ENCODE measurements at regions not wholly inside any gene's neighbourhood (a gene's known extent, or its start where the extent isn't known, plus 50 kb on each side); places are given as distances from the start of the nearest gene placed in this dataset.

- TF ChIP-seq NR3C1 (IDR thresholded peaks at IDR 0.05): no peak
- TF ChIP-seq HDAC2 (IDR thresholded peaks at IDR 0.05): no peak
- TF ChIP-seq, protein P1, sequence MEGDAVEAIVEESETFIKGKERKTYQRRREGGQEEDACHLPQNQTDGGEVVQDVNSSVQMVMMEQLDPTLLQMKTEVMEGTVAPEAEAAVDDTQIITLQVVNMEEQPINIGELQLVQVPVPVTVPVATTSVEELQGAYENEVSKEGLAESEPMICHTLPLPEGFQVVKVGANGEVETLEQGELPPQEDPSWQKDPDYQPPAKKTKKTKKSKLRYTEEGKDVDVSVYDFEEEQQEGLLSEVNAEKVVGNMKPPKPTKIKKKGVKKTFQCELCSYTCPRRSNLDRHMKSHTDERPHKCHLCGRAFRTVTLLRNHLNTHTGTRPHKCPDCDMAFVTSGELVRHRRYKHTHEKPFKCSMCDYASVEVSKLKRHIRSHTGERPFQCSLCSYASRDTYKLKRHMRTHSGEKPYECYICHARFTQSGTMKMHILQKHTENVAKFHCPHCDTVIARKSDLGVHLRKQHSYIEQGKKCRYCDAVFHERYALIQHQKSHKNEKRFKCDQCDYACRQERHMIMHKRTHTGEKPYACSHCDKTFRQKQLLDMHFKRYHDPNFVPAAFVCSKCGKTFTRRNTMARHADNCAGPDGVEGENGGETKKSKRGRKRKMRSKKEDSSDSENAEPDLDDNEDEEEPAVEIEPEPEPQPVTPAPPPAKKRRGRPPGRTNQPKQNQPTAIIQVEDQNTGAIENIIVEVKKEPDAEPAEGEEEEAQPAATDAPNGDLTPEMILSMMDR (IDR thresholded peaks at IDR 0.05): no peak
- no peak for TF ChIP-seq RCOR1 (IDR thresholded peaks at IDR 0.05; ENCODE audit: low read depth, low read length)
- no peak for TF ChIP-seq ZNF302 (CRISPR knock-in tag; IDR thresholded peaks at IDR 0.05)
- no peak for TF ChIP-seq FOXS1 (CRISPR knock-in tag; IDR thresholded peaks at IDR 0.05)
- no peak for TF ChIP-seq PBX3 (IDR thresholded peaks at IDR 0.05)
- no peak for TF ChIP-seq MAZ (IDR thresholded peaks at IDR 0.05; ENCODE audit: borderline replicate concordance, low read depth, low read length)
- no peak for TF ChIP-seq CEBPB (IDR thresholded peaks at IDR 0.05)
- no peak for TF ChIP-seq EHMT2 (IDR thresholded peaks at IDR 0.05; ENCODE audit: low read depth)
- TF ChIP-seq HOXB13 (CRISPR knock-in tag; IDR thresholded peaks at IDR 0.05; ENCODE audit: low read depth): no peak
- TF ChIP-seq REST (IDR thresholded peaks at IDR 0.05): no peak
- TF ChIP-seq, protein P2, sequence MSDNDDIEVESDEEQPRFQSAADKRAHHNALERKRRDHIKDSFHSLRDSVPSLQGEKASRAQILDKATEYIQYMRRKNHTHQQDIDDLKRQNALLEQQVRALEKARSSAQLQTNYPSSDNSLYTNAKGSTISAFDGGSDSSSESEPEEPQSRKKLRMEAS (IDR thresholded peaks at IDR 0.05): no peak
Observed at GRCh38 chr7:41000042-41000441, 702.8 kb downstream of the INHBA start.

Measured in A549 (cell line).